Uterus (tissue), 3 donors: ENCODE measurements at regions not wholly inside any gene's neighbourhood (a gene's known extent, or its start where the extent isn't known, plus 50 kb on each side); places are given as distances from the start of the nearest gene placed in this dataset.

Source experiments
- DNase-seq, 2 donors: peaks; one replicate each; pipeline ENCODE4 v3.0.0-alpha.2; 2019 to 2020
- H3K27ac ChIP-seq, 2 donors: fragments of 200-600 bp; sonication (generic); 1 replicate in 1 of 2; 2 replicates in 1 of 2; pipeline ENCODE4 v1.5.1; 2016 to 2018
- H3K27me3 ChIP-seq, 2 donors: fragments of 200-600 bp; sonication (generic); one replicate each; pipeline ENCODE4 v1.5.1; 2018 to 2019; ENCODE audit warnings: control low read depth in 1 of 2
- H3K36me3 ChIP-seq, 2 donors: fragments of 200-600 bp; sonication (generic); one replicate each; pipeline ENCODE4 v1.5.1; 2019; ENCODE audit warnings: control low read depth in 1 of 2
- H3K4me1 ChIP-seq, 2 donors: fragments of 200-600 bp; sonication (generic); one replicate each; pipeline ENCODE4 v1.5.1; 2018 to 2019; ENCODE audit warnings: control low read depth in 1 of 2
- H3K4me3 ChIP-seq, 2 donors: fragments of 200-600 bp; sonication (generic); 1 replicate in 1 of 2; 2 replicates in 1 of 2; pipeline ENCODE4 v1.5.1; 2018 to 2019; ENCODE audit warnings: mild to moderate bottlenecking in 1 of 2
- H3K9me3 ChIP-seq, 2 donors: fragments of 200-600 bp; sonication (generic); one replicate each; pipeline ENCODE4 v1.5.1; 2019; ENCODE audit warnings: control low read depth in 1 of 2
- POLR2A ChIP-seq, 2 donors: fragments of 450-650 bp; IDR thresholded peaks; one replicate each; pipeline ENCODE4 v1.6.1; 2016; ENCODE audit warnings: antibody characterized with exemption in 2 of 2, mild to moderate bottlenecking in 1 of 2, moderate library complexity in 1 of 2
- intact Hi-C: fragments of 100-400 bp; cut with DNase I; formaldehyde crosslinking; loops from one replicate; pipeline ENCODE4 v1.15.1; 2023; ENCODE audit warnings: low total_unique reads
- TF ChIP-seq, protein P1 (sequence below), 4 experiments: fragments of 200-600 bp in 2 of 4; fragments of 450-650 bp in 2 of 4; sonication (generic) in 2 of 4; IDR thresholded peaks; one replicate each; pipeline ENCODE4 v1.5.1; 2016 to 2019; ENCODE audit warnings: antibody characterized with exemption in 4 of 4, mild to moderate bottlenecking in 2 of 4, moderate library complexity in 1 of 4
- donor health status: DM: yes; HTN: yes; CAD: no.

DNA sequence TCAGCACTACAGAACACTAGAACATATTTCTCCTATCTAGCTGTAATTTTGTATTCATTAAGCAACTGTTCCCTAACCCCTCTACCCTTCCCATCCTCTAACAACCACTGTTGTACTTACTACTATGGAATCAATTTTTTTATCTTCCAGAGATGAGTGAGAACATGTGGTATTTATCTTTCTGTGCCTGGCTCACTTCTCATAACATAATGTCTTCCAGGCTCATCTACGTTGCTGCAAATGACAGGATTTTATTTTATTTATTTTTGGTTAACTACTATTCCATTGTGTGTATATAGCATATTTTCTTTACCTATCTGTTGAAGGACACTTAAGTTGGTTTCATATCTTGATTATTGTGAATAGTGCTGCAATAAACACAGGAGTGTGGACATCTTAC, 200.9 kb upstream of the CHRM2 start:
- no peak for DNase-seq
- intact Hi-C loops, result no loop called here

DNA sequence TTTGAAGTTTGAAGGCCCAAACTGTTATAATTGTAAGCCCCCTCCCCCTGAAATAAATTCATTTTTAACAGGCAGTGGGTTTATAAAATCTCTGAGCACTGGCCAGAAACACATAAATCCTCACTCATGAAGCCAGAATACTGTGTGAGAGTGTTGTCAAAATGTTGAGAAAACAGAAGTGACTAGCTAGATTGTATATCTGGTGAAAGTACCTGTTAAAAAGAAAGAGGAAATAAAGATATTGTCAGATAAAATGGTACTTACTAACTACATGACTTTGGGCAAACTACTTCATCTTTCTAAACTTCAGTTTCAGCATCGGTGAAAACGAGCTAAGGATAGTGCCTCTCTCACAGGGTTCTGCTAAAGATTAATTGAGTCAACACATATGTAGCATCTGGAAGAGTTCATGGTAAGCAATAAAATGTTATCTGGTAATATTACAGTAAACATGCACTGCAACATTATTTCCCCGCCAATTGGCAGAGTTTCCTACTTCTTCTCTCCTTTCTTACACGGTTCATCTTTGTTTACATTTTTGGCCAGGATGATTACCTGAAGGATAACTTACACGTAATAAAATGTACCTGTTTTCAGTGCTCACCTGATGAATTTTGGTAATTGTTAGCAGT, 202.5 kb upstream of the CHRM2 start:
- H3K9me3 ChIP-seq, result no peaks in the 10 kb centered on the region
- no peaks in the 10 kb centered on the region for H3K4me1 ChIP-seq
- H3K27me3 ChIP-seq, result no peaks in the 10 kb centered on the region
- no peak overlapping the region for H3K27ac ChIP-seq
- no peaks in the 10 kb centered on the region for H3K36me3 ChIP-seq
- no peak for DNase-seq
- no peak overlapping the region for H3K4me3 ChIP-seq
- intact Hi-C loops, result no loop called here
- TF ChIP-seq POLR2A (IDR thresholded peaks at IDR 0.05), result no peak
- TF ChIP-seq, protein P1, sequence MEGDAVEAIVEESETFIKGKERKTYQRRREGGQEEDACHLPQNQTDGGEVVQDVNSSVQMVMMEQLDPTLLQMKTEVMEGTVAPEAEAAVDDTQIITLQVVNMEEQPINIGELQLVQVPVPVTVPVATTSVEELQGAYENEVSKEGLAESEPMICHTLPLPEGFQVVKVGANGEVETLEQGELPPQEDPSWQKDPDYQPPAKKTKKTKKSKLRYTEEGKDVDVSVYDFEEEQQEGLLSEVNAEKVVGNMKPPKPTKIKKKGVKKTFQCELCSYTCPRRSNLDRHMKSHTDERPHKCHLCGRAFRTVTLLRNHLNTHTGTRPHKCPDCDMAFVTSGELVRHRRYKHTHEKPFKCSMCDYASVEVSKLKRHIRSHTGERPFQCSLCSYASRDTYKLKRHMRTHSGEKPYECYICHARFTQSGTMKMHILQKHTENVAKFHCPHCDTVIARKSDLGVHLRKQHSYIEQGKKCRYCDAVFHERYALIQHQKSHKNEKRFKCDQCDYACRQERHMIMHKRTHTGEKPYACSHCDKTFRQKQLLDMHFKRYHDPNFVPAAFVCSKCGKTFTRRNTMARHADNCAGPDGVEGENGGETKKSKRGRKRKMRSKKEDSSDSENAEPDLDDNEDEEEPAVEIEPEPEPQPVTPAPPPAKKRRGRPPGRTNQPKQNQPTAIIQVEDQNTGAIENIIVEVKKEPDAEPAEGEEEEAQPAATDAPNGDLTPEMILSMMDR (IDR thresholded peaks at IDR 0.05), result no peak

More for the DNA sequence above, 200.9 kb upstream of the CHRM2 start:
- Histone ChIP-seq H3K27ac (no peak overlapping the region), H3K4me1 (no peaks in the 10 kb centered on the region), H3K27me3 (no peaks in the 10 kb centered on the region), H3K9me3 (peaks cover 0 to 4% of the 10 kb centered on the region in 2 donors), H3K4me3 (no peak overlapping the region), H3K36me3 (no peaks in the 10 kb centered on the region)
- TF ChIP-seq, protein P1 (IDR thresholded peaks at IDR 0.05), result no peak
- no peak for TF ChIP-seq POLR2A (IDR thresholded peaks at IDR 0.05)

DNA sequence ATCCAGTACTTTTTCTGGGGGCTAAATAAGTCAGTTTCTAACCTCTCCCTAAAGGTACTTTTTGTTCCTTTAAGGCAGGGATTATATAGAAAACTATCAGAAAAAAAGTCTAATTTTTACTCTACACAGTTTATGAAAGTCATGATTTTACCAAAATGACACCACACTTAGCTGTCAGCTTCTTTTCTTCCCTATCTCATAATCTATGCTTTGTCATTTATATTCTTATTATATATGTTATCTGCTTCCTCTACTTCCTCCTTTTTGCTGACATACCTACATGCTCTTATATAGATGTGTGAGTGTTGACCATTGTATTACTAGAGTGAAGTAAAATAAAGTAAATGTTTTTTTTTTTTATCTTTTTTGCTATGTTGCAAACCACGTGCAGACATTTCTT, 203.9 kb upstream of the CHRM2 start:
- no peaks in the 10 kb centered on the region for H3K4me1 ChIP-seq
- DNase-seq, result no peak
- TF ChIP-seq, protein P1 (IDR thresholded peaks at IDR 0.05), result no peak
- no peak for TF ChIP-seq POLR2A (IDR thresholded peaks at IDR 0.05)

DNA sequence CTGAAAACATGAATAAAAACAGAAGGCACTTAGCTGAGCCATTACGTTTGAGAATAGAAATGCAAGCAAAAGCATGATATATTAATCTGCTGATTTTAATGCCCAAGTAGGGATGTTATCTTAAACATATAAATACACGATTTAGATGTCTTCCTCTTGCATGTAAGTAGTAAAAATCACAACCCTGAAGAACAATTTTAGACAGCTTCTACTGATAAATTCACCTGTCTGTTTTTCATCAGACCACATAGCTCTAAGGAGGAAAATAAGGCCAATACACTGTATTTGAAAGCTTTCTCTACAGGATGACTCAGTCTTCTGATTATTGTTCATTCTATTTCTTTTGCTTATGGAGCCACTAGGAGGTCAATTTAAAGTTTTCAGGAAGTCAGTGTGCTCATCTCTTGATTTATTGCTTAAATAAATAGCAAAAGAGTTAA, 210.9 kb upstream of the CHRM2 start:
- Histone ChIP-seq H3K4me1 (no peaks in the 10 kb centered on the region), H3K4me3 (no peak overlapping the region), H3K27me3 (no peaks in the 10 kb centered on the region), H3K9me3 (no peaks in the 10 kb centered on the region), H3K27ac (no peak overlapping the region), H3K36me3 (no peaks in the 10 kb centered on the region)
- TF ChIP-seq POLR2A (IDR thresholded peaks at IDR 0.05), result no peak
- TF ChIP-seq, protein P1 (IDR thresholded peaks at IDR 0.05), result no peak
- DNase-seq, result no peak
- intact Hi-C loops, result no loop called here

More for the DNA sequence above, 203.9 kb upstream of the CHRM2 start:
- no peaks in the 10 kb centered on the region for H3K9me3 ChIP-seq
- H3K4me3 ChIP-seq, result no peak overlapping the region
- no peaks in the 10 kb centered on the region for H3K36me3 ChIP-seq
- no peaks in the 10 kb centered on the region for H3K27me3 ChIP-seq
- H3K27ac ChIP-seq, result no peak overlapping the region
- intact Hi-C loops, result no loop called here

- Histone ChIP-seq H3K9me3 (no peaks in the 10 kb centered on the region), H3K36me3 (no peaks in the 10 kb centered on the region), H3K4me3 (no peak overlapping the region), H3K27ac (no peak overlapping the region), H3K27me3 (no peaks in the 10 kb centered on the region), H3K4me1 (no peaks in the 10 kb centered on the region)
- intact Hi-C loops, result no loop called here
- no peak for TF ChIP-seq POLR2A (IDR thresholded peaks at IDR 0.05)
- TF ChIP-seq, protein P1 (IDR thresholded peaks at IDR 0.05), result no peak
- DNase-seq, result no peak
These were observed 211.9 kb upstream of the CHRM2 start for GRCh38 chr7:136656516-136656915.
